Peyer's patch (tissue), 4 donors: ENCODE measurements at regions not wholly inside any gene's neighbourhood (a gene's known extent, or its start where the extent isn't known, plus 50 kb on each side); places are given as distances from the start of the nearest gene placed in this dataset.

ENCODE experiments used
- POLR2A ChIP-seq, 2 donors: fragments of 450-650 bp; IDR thresholded peaks; one replicate each; pipeline ENCODE4 v1.5.1; 2017; ENCODE audit warnings: antibody characterized with exemption in 2 of 2, mild to moderate bottlenecking in 2 of 2, moderate library complexity in 2 of 2
- TF ChIP-seq, protein P1 (sequence below), 6 experiments: fragments of 450-650 bp in 4 of 6; fragments of 200-600 bp in 2 of 6; sonication (generic) in 1 of 6; IDR thresholded peaks; one replicate each; pipeline ENCODE4 v1.5.1; 2017 to 2019; ENCODE audit warnings: antibody characterized with exemption in 6 of 6, mild to moderate bottlenecking in 3 of 6, moderate library complexity in 1 of 6

DNA sequence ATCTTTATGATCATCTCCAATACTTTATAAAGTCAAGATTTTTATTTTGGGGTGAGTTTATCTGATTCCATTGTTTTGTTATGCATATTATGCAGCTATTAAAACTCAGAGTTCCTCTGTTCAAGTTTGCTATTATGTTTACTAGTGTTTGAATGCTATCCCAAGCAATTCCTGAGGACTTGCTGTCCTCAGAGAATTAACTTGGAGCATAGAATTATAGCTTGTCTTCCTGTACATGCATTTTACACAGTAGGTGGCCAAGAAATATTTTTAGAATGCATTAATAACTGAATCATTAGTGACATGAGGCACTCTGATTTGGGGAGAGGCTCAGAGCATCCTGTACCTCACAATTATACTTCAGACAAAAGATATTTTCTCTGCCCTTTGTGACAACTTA lies 195.6 kb upstream of the MIR17HG start:
- TF ChIP-seq, protein P1, sequence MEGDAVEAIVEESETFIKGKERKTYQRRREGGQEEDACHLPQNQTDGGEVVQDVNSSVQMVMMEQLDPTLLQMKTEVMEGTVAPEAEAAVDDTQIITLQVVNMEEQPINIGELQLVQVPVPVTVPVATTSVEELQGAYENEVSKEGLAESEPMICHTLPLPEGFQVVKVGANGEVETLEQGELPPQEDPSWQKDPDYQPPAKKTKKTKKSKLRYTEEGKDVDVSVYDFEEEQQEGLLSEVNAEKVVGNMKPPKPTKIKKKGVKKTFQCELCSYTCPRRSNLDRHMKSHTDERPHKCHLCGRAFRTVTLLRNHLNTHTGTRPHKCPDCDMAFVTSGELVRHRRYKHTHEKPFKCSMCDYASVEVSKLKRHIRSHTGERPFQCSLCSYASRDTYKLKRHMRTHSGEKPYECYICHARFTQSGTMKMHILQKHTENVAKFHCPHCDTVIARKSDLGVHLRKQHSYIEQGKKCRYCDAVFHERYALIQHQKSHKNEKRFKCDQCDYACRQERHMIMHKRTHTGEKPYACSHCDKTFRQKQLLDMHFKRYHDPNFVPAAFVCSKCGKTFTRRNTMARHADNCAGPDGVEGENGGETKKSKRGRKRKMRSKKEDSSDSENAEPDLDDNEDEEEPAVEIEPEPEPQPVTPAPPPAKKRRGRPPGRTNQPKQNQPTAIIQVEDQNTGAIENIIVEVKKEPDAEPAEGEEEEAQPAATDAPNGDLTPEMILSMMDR (IDR thresholded peaks at IDR 0.05) = no peak
- no peak for TF ChIP-seq POLR2A (IDR thresholded peaks at IDR 0.05)
